ENCODE measurements at regions not wholly inside any gene's neighbourhood (a gene's known extent, or its start where the extent isn't known, plus 50 kb on each side); places are given as distances from the start of the nearest gene placed in this dataset.

GRCh38 chr14:43795600-43796228 lies 711.4 kb downstream of the FSCB start:
- no peak for DNase-seq (ENCODE audit: low spot score in 2 of 2)
- no peak overlapping the region for H3K4me3 ChIP-seq (ENCODE audit: low read depth, poor library complexity, severe bottlenecking)
- TF ChIP-seq CTCF (IDR thresholded peaks at IDR 0.05) (no peak), POLR2A (IDR thresholded peaks at IDR 0.05) (no peak)
- intact Hi-C loops (cut with DNase I; ENCODE audit: low total_unique reads): no loop called here

GRCh38 chr14:43793579-43793978 lies 713.5 kb downstream of the FSCB start:
- no peak overlapping the region for H3K4me3 ChIP-seq (ENCODE audit: low read depth, poor library complexity, severe bottlenecking)
- intact Hi-C loops (cut with DNase I; ENCODE audit: low total_unique reads): no loop called here
- TF ChIP-seq POLR2A (IDR thresholded peaks at IDR 0.05): no peak
- TF ChIP-seq CTCF (IDR thresholded peaks at IDR 0.05): no peak
- WGBS, 2 donors: 15 to 22% methylated on average over 2 of the region's 2 CpGs
- no peak for DNase-seq (ENCODE audit: low spot score in 2 of 2)

GRCh38 chr14:43792980-43793379 lies 714.1 kb downstream of the FSCB start:
- H3K4me3 ChIP-seq (ENCODE audit: low read depth, poor library complexity, severe bottlenecking): no peak overlapping the region
- TF ChIP-seq POLR2A (IDR thresholded peaks at IDR 0.05) (no peak), CTCF (IDR thresholded peaks at IDR 0.05) (no peak)
- no peak for DNase-seq (ENCODE audit: low spot score in 2 of 2)
- WGBS, 2 donors: 41 to 46% methylated on average over 3 of the region's 3 CpGs
- intact Hi-C loops (cut with DNase I; ENCODE audit: low total_unique reads): no loop called here

GRCh38 chr14:43790681-43791080 lies 716.4 kb downstream of the FSCB start:
- whole genome bisulfite sequencing, 2 donors: 75 to 83% methylated on average over 4 of the region's 4 CpGs
- TF ChIP-seq CTCF (IDR thresholded peaks at IDR 0.05) (no peak), POLR2A (IDR thresholded peaks at IDR 0.05) (no peak)
- intact Hi-C loops (cut with DNase I; ENCODE audit: low total_unique reads): no loop called here
- DNase-seq (ENCODE audit: low spot score in 2 of 2): no peak
- no peak overlapping the region for H3K4me3 ChIP-seq (ENCODE audit: low read depth, poor library complexity, severe bottlenecking)

GRCh38 chr14:43789458-43789857 lies 717.6 kb downstream of the FSCB start:
- intact Hi-C loops (cut with DNase I; ENCODE audit: low total_unique reads): no loop called here
- no peak for TF ChIP-seq POLR2A (IDR thresholded peaks at IDR 0.05)
- TF ChIP-seq CTCF (IDR thresholded peaks at IDR 0.05): no peak
- no peak for DNase-seq (ENCODE audit: low spot score in 2 of 2)
- 76 to 81% methylated on average over 2 of the region's 2 CpGs for WGBS, 2 donors
- no peak overlapping the region for H3K4me3 ChIP-seq (ENCODE audit: low read depth, poor library complexity, severe bottlenecking)

All from lower leg skin (tissue), 4 donors.